ENCODE measurements at regions not wholly inside any gene's neighbourhood (a gene's known extent, or its start where the extent isn't known, plus 50 kb on each side); places are given as distances from the start of the nearest gene placed in this dataset.

DNA sequence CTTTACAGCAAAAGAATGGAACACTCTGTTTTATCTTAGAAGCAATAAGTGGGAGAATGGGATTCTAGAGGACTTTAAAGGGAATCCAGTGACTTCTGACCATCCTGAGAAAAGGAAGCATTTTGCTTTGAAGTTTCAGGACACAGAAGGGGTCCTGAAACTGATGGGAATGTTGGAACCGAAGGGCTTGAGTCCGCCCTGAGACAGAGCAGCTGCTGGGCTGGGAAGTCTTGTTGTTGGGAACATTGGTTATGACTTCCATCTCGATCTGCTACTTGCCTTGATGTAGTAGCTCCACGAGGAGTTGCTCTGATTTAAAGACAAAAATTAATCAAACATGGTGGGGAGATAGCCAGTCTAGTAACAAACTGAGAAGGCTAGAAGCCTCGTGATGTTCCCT lies 177.6 kb downstream of the JCAD start:
- TF ChIP-seq ZNF468 (CRISPR knock-in tag; IDR thresholded peaks at IDR 0.05) = no peak
- TF ChIP-seq YY1 (IDR thresholded peaks at IDR 0.05; ENCODE audit: insufficient read depth, insufficient replicate concordance, low read depth, low read length) = no peak
- no peak for TF ChIP-seq ZNF264 (CRISPR knock-in tag; IDR thresholded peaks at IDR 0.05)
- TF ChIP-seq, protein P1, sequence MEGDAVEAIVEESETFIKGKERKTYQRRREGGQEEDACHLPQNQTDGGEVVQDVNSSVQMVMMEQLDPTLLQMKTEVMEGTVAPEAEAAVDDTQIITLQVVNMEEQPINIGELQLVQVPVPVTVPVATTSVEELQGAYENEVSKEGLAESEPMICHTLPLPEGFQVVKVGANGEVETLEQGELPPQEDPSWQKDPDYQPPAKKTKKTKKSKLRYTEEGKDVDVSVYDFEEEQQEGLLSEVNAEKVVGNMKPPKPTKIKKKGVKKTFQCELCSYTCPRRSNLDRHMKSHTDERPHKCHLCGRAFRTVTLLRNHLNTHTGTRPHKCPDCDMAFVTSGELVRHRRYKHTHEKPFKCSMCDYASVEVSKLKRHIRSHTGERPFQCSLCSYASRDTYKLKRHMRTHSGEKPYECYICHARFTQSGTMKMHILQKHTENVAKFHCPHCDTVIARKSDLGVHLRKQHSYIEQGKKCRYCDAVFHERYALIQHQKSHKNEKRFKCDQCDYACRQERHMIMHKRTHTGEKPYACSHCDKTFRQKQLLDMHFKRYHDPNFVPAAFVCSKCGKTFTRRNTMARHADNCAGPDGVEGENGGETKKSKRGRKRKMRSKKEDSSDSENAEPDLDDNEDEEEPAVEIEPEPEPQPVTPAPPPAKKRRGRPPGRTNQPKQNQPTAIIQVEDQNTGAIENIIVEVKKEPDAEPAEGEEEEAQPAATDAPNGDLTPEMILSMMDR (CRISPR knock-in tag; IDR thresholded peaks at IDR 0.05) = no peak
- no peak for TF ChIP-seq SMC3 (IDR thresholded peaks at IDR 0.05; ENCODE audit: low read length)
- TF ChIP-seq CHD4 (IDR thresholded peaks at IDR 0.05; ENCODE audit: borderline replicate concordance, low read length) = no peak
- TF ChIP-seq STAG1 (CRISPR knock-in tag; IDR thresholded peaks at IDR 0.05) = no peak
- TF ChIP-seq, protein P2, sequence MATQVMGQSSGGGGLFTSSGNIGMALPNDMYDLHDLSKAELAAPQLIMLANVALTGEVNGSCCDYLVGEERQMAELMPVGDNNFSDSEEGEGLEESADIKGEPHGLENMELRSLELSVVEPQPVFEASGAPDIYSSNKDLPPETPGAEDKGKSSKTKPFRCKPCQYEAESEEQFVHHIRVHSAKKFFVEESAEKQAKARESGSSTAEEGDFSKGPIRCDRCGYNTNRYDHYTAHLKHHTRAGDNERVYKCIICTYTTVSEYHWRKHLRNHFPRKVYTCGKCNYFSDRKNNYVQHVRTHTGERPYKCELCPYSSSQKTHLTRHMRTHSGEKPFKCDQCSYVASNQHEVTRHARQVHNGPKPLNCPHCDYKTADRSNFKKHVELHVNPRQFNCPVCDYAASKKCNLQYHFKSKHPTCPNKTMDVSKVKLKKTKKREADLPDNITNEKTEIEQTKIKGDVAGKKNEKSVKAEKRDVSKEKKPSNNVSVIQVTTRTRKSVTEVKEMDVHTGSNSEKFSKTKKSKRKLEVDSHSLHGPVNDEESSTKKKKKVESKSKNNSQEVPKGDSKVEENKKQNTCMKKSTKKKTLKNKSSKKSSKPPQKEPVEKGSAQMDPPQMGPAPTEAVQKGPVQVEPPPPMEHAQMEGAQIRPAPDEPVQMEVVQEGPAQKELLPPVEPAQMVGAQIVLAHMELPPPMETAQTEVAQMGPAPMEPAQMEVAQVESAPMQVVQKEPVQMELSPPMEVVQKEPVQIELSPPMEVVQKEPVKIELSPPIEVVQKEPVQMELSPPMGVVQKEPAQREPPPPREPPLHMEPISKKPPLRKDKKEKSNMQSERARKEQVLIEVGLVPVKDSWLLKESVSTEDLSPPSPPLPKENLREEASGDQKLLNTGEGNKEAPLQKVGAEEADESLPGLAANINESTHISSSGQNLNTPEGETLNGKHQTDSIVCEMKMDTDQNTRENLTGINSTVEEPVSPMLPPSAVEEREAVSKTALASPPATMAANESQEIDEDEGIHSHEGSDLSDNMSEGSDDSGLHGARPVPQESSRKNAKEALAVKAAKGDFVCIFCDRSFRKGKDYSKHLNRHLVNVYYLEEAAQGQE (IDR thresholded peaks at IDR 0.05; ENCODE audit: borderline replicate concordance in 1 of 2, low read depth in 1 of 2, low read length in 2 of 2) = no peak
- no peak for TF ChIP-seq ZNF224 (CRISPR knock-in tag; IDR thresholded peaks at IDR 0.05)
- TF ChIP-seq, protein P3, sequence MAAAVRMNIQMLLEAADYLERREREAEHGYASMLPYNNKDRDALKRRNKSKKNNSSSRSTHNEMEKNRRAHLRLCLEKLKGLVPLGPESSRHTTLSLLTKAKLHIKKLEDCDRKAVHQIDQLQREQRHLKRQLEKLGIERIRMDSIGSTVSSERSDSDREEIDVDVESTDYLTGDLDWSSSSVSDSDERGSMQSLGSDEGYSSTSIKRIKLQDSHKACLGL (CRISPR knock-in tag; IDR thresholded peaks at IDR 0.05) = no peak
- TF ChIP-seq, protein P4, sequence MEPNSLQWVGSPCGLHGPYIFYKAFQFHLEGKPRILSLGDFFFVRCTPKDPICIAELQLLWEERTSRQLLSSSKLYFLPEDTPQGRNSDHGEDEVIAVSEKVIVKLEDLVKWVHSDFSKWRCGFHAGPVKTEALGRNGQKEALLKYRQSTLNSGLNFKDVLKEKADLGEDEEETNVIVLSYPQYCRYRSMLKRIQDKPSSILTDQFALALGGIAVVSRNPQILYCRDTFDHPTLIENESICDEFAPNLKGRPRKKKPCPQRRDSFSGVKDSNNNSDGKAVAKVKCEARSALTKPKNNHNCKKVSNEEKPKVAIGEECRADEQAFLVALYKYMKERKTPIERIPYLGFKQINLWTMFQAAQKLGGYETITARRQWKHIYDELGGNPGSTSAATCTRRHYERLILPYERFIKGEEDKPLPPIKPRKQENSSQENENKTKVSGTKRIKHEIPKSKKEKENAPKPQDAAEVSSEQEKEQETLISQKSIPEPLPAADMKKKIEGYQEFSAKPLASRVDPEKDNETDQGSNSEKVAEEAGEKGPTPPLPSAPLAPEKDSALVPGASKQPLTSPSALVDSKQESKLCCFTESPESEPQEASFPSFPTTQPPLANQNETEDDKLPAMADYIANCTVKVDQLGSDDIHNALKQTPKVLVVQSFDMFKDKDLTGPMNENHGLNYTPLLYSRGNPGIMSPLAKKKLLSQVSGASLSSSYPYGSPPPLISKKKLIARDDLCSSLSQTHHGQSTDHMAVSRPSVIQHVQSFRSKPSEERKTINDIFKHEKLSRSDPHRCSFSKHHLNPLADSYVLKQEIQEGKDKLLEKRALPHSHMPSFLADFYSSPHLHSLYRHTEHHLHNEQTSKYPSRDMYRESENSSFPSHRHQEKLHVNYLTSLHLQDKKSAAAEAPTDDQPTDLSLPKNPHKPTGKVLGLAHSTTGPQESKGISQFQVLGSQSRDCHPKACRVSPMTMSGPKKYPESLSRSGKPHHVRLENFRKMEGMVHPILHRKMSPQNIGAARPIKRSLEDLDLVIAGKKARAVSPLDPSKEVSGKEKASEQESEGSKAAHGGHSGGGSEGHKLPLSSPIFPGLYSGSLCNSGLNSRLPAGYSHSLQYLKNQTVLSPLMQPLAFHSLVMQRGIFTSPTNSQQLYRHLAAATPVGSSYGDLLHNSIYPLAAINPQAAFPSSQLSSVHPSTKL (CRISPR knock-in tag; IDR thresholded peaks at IDR 0.05) = no peak
